Activated T-helper 1 cell treated with anti-CD3 and anti-CD28 coated beads, Interleukin-12 subunit alpha, Interleukin-12 subunit beta, Interleukin-2, Interleukin-4 antibody, amounts not matched to agents 30 ng/mL and 10 ng/mL and 1 ng/mL, durations not matched to agents 14 hours and 24 hours and 36 hours (primary cell): ENCODE measurements at regions not wholly inside any gene's neighbourhood (a gene's known extent, or its start where the extent isn't known, plus 50 kb on each side); places are given as distances from the start of the nearest gene placed in this dataset.
"Not testable (repeated sequence)": the region's sequence is repeated elsewhere in the genome, so short reads cannot be mapped to it uniquely, and the experiment has no call there.

Experiments
- DNase-seq: peaks from one replicate; pipeline ENCODE4 v3.0.0; 2021; ENCODE audit warnings: low spot score
- H3K27ac Mint-ChIP-seq: one replicate; pipeline ENCODE4 v1.8.0; 2021; ENCODE audit warnings: mild to moderate bottlenecking, mixed read lengths
- H3K27me3 Mint-ChIP-seq: one replicate; pipeline ENCODE4 v1.8.0; 2022; ENCODE audit warnings: mild to moderate bottlenecking, moderate library complexity, mixed read lengths; ENCODE audit not compliant: insufficient read depth
- H3K36me3 Mint-ChIP-seq: one replicate; pipeline ENCODE4 v1.8.0; 2021; ENCODE audit warnings: low read depth, mixed read lengths
- H3K4me1 Mint-ChIP-seq: one replicate; pipeline ENCODE4 v1.8.0; 2021; ENCODE audit warnings: low read depth, mixed read lengths
- H3K4me3 Mint-ChIP-seq: one replicate; pipeline ENCODE4 v1.8.0; 2021; ENCODE audit warnings: mild to moderate bottlenecking, moderate library complexity, mixed read lengths
- H3K9me3 Mint-ChIP-seq: one replicate; pipeline ENCODE4 v1.8.0; 2021; ENCODE audit warnings: mixed read lengths
- intact Hi-C: fragments of 100-400 bp; cut with micrococcal nuclease; formaldehyde crosslinking; loops from one replicate; pipeline ENCODE4 v1.15.1; 2024

DNA sequence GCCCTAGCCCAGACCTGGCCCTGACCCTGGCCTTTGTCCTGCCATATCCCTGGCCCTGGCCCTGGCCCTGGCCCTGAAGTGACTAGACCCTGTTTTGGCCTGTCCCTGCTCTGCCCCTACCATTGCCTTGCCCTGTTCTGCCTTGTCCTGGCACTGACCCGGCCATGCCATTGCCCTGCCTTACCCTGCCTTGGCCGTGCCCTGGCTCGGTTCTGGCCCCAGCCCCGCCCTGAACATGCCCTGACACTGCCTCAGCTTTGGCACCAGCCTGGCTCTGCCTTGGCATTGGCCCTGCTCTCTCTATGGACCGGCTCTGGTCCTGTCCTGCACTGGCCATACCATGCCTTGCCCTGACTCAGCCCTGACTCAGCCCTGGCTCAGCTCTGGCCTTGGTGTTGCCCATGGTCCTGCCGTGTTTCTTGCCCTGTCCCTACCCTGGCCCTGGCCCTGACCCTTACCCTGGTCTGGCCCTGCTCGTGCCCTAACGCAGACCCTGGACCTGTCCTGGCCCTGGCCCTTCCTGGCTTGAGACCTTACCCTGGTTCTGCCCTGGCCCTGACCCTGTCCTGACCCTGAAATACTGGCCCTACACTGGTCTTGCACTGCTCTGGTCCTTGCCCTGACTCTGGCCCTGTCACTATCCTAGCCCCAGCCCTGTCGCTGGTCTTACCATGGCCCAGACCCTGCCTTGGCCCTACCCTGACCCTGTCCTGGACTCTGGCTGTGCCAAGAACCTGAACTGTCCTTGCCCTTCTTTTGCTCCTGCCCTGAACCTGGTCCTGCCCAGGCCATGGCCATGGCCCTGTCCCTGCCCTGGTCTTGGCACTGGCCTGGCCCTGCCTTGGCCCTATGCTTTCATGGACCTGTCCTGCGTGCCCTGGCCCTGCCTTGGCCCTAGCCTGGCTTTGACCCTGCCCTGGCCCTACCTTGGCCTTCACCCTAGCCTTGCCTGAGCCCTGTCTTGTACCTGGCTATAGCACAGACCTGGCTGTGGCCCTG lies 224.6 kb downstream of the LIPI start:
- DNase-seq, H3K9me3 Mint-ChIP-seq, H3K36me3 Mint-ChIP-seq, H3K4me1 Mint-ChIP-seq, H3K27ac Mint-ChIP-seq, H3K4me3 Mint-ChIP-seq, intact Hi-C loops, H3K27me3 Mint-ChIP-seq: not testable (repeated sequence)

DNA sequence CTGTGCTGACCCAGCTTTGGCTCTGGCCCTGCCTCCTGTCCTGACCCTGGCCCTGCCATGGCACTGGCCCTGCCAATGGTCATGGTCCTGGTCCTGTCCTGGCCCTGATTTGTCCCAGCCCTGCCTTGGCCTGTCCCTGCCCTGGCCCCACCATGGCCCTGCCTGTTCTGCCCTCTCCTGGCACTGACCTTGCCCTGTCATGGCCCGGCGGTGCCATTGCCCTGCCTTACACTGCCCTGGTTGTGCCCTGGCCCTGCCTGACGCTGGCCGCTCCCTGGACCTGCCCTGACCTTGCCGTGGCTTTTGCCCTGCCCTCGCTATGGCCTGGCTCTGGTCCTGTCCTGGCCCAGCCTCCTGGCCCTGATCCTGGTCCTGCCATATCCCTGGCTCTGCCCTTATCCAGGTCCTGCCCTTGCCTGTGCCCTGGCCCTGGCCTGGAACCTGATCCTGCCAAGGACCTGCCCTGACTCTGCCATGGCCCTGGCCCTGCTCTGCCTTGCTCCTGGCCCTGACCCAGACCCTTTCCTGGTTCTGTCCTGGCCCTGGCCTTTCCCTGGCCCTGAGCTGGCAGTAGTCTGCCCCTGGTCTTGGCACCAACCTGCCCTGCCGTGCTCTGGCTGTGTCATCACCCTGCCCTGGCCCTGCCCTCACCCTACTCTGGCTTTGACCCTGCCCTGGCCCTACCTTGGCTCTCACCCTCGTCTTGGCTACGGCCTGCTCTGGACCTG lies 225.5 kb downstream of the LIPI start:
- H3K27me3 Mint-ChIP-seq, intact Hi-C loops, DNase-seq, H3K9me3 Mint-ChIP-seq, H3K27ac Mint-ChIP-seq, H3K4me3 Mint-ChIP-seq, H3K4me1 Mint-ChIP-seq, H3K36me3 Mint-ChIP-seq: not testable (repeated sequence)

DNA sequence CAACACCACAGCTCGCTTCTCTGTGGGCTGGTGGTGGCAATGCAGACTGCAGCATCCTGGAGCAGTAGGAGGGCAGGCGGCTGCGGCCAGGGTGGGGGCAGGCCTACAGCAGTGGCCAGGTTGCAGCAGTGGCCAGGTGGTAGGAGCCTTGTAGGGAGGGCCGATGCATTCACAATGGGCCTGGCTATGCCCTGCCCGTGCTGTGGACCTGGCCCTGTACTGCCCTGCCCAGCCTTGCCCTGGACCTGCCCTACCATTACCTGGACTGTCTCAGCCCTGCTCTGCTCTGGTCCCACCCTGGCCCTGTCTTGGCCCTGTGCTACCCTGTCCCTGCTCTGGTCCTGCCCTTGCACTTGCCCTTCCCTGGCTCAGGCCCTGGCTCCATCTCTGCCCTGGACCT lies 226.0 kb downstream of the LIPI start:
- H3K27me3 Mint-ChIP-seq, H3K4me3 Mint-ChIP-seq, H3K4me1 Mint-ChIP-seq, DNase-seq, H3K9me3 Mint-ChIP-seq, H3K36me3 Mint-ChIP-seq, H3K27ac Mint-ChIP-seq, intact Hi-C loops: not testable (repeated sequence)

DNA sequence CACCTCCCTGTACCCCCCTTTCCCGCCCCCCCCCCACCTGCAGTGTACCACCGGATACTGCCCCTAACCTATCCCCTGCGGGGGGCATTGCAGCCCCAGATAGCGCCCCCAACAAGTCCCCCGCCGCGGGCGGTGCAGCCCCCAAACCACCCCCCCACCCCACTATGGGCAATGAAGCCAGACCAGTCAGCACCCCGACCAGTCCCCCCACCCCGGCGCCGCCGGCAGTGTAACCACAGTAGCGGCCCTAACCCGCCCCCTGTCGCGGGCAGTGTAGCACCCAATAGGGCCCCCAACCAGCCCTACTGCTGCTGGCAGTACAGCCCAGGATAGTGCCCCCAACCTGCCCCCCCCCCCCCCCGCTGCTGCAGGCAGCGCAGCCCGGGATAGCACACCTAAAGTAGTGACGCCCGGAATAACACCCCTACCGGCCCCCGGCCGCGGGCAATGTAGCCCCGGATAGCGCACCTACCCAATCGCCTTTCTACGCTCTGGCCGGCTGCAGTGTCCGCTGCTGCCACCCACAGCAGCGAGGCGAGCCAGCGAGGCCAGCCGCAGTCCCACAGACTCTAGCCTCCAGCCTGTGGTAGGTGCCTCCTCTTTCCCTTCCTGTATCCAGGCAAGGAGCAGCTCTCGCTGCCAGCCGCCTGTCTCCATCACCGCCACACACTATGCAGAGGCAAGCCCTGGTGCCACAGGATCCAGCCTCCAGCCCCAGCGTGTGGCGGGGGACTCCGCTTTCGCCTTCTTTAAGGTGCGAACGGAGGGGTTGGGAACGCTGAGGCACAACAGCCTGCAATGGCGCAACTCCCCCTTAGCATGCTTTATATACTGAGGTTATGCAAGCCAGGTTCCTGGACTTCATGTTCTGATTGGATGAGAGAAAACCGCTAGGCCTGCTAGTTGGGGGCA lies 229.3 kb downstream of the LIPI start:
- H3K27ac Mint-ChIP-seq, H3K36me3 Mint-ChIP-seq, H3K27me3 Mint-ChIP-seq, H3K9me3 Mint-ChIP-seq, DNase-seq, H3K4me1 Mint-ChIP-seq, H3K4me3 Mint-ChIP-seq, intact Hi-C loops: not testable (repeated sequence)

DNA sequence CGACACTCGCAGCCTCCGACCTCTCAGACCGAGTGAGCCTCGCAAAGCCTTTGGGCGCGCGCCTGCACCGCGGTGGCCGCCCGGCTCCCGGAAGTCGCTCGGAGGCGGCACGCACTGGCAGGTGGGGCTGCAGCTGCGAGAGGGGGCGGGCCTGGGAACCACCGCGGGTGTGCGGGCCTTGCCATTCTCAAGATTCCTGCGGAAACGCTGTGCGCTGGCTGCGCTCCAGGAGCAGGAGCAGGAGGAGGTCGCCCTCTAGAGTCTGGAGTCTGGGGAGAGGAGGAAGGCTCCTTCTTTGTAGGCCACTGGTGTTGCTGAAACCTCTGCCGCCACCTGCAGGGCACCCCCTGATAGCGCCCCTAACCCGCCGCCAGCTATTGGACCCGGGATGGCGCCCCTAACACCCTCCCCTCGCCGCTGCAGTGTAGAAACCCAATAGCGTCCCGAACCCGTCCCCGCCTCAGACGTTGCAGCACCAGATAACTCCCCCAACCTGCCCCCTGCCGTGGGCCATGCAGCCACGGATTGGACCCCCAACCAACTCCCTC lies 230.6 kb downstream of the LIPI start:
- H3K27me3 Mint-ChIP-seq, H3K36me3 Mint-ChIP-seq, H3K9me3 Mint-ChIP-seq, H3K4me3 Mint-ChIP-seq, intact Hi-C loops, H3K27ac Mint-ChIP-seq, H3K4me1 Mint-ChIP-seq: not testable (repeated sequence)
- DNase-seq, result peak; percentile 1

DNA sequence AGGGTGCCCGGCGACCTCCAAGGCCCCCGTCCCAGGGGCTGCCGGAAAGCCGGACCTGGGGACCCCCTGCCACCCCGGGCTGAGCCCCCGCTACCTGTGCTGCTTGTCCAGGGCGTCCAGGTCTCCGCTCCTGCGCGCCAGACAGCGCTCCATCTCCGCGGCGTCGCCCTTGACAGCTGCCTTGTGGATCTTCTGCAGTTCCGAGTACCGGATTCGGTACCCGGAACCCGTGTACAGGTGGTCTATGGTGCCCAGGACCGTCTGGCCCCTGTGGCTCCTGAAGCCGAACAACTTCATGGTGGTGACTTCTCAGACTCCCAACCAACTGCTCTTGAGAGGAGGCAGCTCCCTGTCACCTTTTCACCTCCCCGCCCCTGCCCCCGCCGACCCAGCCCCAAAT lies 231.1 kb downstream of the LIPI start:
- intact Hi-C loops, H3K36me3 Mint-ChIP-seq: not testable (repeated sequence)

DNA sequence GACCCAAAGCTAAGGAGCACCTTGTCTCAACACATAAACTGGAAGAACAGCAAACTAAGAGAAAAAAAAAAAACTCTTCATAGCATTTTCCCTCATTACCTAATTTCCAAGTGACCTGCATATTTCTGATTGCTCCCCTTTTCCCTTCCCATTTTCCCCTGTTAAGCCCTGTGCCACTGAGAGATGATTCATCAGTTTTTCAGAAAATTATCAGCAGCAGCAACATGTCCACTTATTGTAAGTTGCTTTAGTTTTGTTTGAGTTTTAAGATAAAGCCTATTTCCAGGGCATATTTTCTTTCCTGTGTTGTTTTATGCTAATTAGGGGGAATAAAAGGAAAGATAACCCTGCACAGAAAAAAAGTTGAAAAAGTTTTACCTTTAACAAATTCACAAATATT lies 236.2 kb downstream of the LIPI start:
- H3K4me1 Mint-ChIP-seq, DNase-seq, H3K9me3 Mint-ChIP-seq, H3K36me3 Mint-ChIP-seq, H3K27me3 Mint-ChIP-seq, intact Hi-C loops, H3K4me3 Mint-ChIP-seq, H3K27ac Mint-ChIP-seq: not testable (repeated sequence)

More for the DNA sequence above, 231.1 kb downstream of the LIPI start:
- H3K9me3 Mint-ChIP-seq, DNase-seq, H3K4me1 Mint-ChIP-seq, H3K4me3 Mint-ChIP-seq, H3K27me3 Mint-ChIP-seq, H3K27ac Mint-ChIP-seq: not testable (repeated sequence)

DNA sequence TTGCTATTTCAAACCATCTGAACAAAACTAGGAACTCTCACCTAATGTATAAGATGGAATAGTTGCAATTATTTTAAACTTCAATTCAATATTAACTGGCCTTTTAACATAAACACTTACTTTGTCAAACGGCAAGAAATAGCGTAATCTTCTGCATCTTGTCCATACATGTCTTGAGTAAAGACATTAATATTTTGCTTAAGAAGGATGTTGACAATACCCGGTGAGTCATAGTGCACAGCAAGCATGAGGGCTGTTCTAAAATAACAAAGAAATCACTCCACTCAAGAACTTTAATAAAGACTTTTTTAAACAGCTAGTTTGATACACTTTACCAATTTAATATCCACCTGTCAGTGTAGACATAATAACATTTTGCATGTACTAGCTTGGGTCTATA lies 240.9 kb downstream of the LIPI start:
- intact Hi-C loops, H3K27ac Mint-ChIP-seq, H3K9me3 Mint-ChIP-seq, H3K27me3 Mint-ChIP-seq, H3K36me3 Mint-ChIP-seq, DNase-seq, H3K4me3 Mint-ChIP-seq, H3K4me1 Mint-ChIP-seq: not testable (repeated sequence)

DNA sequence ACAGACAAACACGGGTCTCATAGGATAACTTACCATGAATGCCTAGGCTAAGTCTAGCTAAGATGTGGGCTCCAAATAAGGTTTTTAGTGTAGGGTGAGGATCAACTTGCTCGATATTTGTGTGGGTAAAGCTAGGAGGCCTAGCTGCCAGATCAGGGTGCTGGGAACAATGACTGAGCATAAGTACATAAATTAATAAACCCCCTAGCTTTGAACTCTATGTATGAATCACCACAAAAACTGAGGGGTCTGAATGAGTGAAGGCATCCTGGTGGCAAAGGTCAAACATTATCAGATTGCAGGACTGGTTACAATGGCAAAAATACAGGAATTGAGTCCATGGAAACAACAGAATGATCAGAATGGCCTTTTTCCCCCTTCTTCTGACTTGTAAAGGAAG lies 241.8 kb downstream of the LIPI start:
- H3K9me3 Mint-ChIP-seq, H3K27ac Mint-ChIP-seq, intact Hi-C loops, H3K27me3 Mint-ChIP-seq, DNase-seq, H3K36me3 Mint-ChIP-seq, H3K4me1 Mint-ChIP-seq, H3K4me3 Mint-ChIP-seq: not testable (repeated sequence)

DNA sequence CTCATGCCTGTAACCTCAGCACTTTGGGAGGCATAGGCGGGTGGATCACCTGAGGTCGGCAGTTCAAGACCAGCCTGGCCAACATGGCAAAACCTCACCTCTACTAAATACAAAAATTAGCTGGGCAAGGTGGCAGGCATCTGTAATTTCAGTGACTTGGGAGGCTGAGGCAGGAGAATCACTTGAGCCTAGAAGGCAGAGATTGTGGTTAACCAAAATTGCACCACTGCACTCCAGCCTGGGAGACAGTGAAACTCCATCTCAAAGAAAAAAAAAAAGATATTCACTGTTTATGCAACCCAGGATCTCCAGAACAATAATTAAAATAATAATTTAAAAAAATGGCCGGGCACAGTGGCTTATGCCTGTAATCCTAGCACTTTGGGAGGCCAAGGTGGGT lies 247.5 kb downstream of the LIPI start:
- H3K9me3 Mint-ChIP-seq, intact Hi-C loops, H3K4me3 Mint-ChIP-seq, H3K4me1 Mint-ChIP-seq, H3K27ac Mint-ChIP-seq, H3K27me3 Mint-ChIP-seq, H3K36me3 Mint-ChIP-seq, DNase-seq: not testable (repeated sequence)

DNA sequence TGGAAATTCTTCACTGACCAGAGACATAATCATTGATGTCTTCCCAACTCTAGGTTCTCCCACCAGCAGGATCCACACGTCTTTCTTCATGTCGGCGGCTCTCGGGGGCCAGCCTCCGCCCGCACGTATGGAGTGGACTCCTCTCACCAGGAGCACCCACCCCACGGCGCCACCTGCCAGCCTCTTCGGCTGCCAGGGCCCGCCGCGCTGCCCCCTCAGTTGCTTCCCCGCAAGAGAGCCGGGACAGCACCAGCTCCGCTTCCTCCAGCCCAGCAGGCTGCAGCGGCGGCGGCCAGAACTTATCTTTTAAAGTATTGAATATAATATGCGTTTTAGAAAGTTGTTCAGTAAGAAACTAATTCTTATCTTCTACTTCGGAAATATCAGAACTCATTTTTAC lies 273.5 kb downstream of the LIPI start:
- Mint-ChIP-seq H3K27me3 (no peaks in the 10 kb centered on the region), H3K4me1 (no peaks in the 10 kb centered on the region), H3K9me3 (peaks cover 10% of the 10 kb centered on the region), H3K27ac (no peak overlapping the region), H3K36me3 (no peaks in the 10 kb centered on the region), H3K4me3 (no peak overlapping the region)
- intact Hi-C loops, result no loop called here
- no peak for DNase-seq

DNA sequence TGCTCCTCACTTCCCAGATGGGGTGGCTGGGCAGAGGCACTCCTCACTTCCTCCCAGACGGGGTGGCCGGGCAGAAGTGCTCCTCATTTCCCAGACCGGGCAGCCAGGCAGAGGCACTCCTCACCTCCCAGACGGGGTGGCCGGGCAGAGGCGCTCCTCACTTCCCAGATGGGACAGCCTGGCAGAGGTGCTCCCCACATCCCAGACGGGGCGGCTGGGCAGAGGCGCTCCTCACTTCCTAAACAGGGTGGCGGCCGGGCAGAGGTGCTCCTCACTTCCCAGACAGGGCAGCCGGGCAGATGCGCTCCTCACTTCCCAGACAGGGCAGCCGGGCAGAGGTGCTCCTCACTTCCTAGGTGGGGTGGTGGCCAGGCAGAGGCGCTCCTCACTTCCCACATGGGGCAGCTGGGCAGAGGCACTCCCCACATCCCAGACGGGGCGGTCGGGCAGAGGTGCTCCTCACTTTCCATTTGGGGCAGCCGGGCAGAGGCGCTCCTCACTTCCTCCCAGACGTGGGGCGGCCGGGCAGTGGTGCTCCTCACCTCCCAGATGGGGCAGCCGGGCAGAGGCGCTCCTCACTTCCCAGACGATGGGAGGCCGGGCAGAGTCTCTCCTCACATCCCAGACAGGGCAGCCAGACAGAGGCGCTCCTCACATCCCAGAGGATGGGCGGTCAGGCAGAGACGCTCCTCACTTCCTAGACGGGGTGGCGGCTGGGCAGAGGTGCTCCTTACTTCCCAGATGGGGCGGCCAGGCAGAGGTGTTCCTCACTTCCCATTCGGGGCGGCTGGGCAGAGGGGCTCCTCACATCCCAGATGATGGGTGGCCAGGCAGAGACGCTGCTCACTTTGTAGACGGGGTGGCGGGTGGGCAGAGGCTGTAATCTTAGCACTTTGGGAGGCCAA lies 274.5 kb downstream of the LIPI start:
- H3K36me3 Mint-ChIP-seq, DNase-seq, H3K4me3 Mint-ChIP-seq, H3K27ac Mint-ChIP-seq, H3K9me3 Mint-ChIP-seq, intact Hi-C loops, H3K27me3 Mint-ChIP-seq, H3K4me1 Mint-ChIP-seq: not testable (repeated sequence)
